ENCODE measurements at regions not wholly inside any gene's neighbourhood (a gene's known extent, or its start where the extent isn't known, plus 50 kb on each side); places are given as distances from the start of the nearest gene placed in this dataset.

- Mint-ChIP-seq H3K9me3 (ENCODE audit: low read depth) (no peaks in the 10 kb centered on the region), H3K4me3 (no peak overlapping the region), H3K27ac (no peak overlapping the region), H3K4me1 (ENCODE audit: low read depth) (no peaks in the 10 kb centered on the region), H3K36me3 (no peaks in the 10 kb centered on the region), H3K27me3 (peaks cover 1% of the 10 kb centered on the region)
Observed at GRCh38 chr21:41664881-41665765, 101.7 kb downstream of the RIPK4 start.

- H3K27ac Mint-ChIP-seq, result no peak overlapping the region
- H3K9me3 Mint-ChIP-seq (ENCODE audit: low read depth), result no peaks in the 10 kb centered on the region
- peaks cover 1% of the 10 kb centered on the region for H3K27me3 Mint-ChIP-seq
- H3K4me1 Mint-ChIP-seq (ENCODE audit: low read depth), result no peaks in the 10 kb centered on the region
- H3K36me3 Mint-ChIP-seq, result no peaks in the 10 kb centered on the region
- no peak overlapping the region for H3K4me3 Mint-ChIP-seq
Observed at GRCh38 chr21:41663805-41664788, 102.8 kb downstream of the RIPK4 start.

- Mint-ChIP-seq H3K4me1 (ENCODE audit: low read depth) (no peaks in the 10 kb centered on the region), H3K27ac (no peak overlapping the region), H3K36me3 (no peaks in the 10 kb centered on the region), H3K27me3 (peaks cover 4% of the 10 kb centered on the region), H3K4me3 (no peak overlapping the region), H3K9me3 (ENCODE audit: low read depth) (no peaks in the 10 kb centered on the region)
Observed at GRCh38 chr21:41662761-41663160, 104.1 kb downstream of the RIPK4 start.

- no peak overlapping the region for H3K27ac Mint-ChIP-seq
- H3K9me3 Mint-ChIP-seq (ENCODE audit: low read depth), result no peaks in the 10 kb centered on the region
- no peaks in the 10 kb centered on the region for H3K4me1 Mint-ChIP-seq (ENCODE audit: low read depth)
- no peaks in the 10 kb centered on the region for H3K36me3 Mint-ChIP-seq
- peaks cover 4% of the 10 kb centered on the region for H3K27me3 Mint-ChIP-seq
- no peak overlapping the region for H3K4me3 Mint-ChIP-seq
Observed at GRCh38 chr21:41662161-41662560, 104.7 kb downstream of the RIPK4 start.

GRCh38 chr21:41660748-41661147 lies 106.1 kb downstream of the RIPK4 start:
- no peaks in the 10 kb centered on the region for H3K36me3 Mint-ChIP-seq
- no peaks in the 10 kb centered on the region for H3K4me1 Mint-ChIP-seq (ENCODE audit: low read depth)
- H3K9me3 Mint-ChIP-seq (ENCODE audit: low read depth), result no peaks in the 10 kb centered on the region
- H3K4me3 Mint-ChIP-seq, result no peak overlapping the region
- H3K27ac Mint-ChIP-seq, result no peak overlapping the region
- H3K27me3 Mint-ChIP-seq, result peaks cover 4% of the 10 kb centered on the region

- no peak overlapping the region for H3K27ac Mint-ChIP-seq
- H3K9me3 Mint-ChIP-seq (ENCODE audit: low read depth), result no peaks in the 10 kb centered on the region
- H3K4me3 Mint-ChIP-seq, result no peak overlapping the region
- H3K27me3 Mint-ChIP-seq, result peaks cover 6% of the 10 kb centered on the region
- no peaks in the 10 kb centered on the region for H3K4me1 Mint-ChIP-seq (ENCODE audit: low read depth)
- no peaks in the 10 kb centered on the region for H3K36me3 Mint-ChIP-seq
Observed at GRCh38 chr21:41659791-41660560, 106.9 kb downstream of the RIPK4 start.

- no peak overlapping the region for H3K4me3 Mint-ChIP-seq
- peaks cover 6% of the 10 kb centered on the region for H3K27me3 Mint-ChIP-seq
- no peak overlapping the region for H3K27ac Mint-ChIP-seq
- H3K9me3 Mint-ChIP-seq (ENCODE audit: low read depth), result no peaks in the 10 kb centered on the region
- H3K36me3 Mint-ChIP-seq, result no peaks in the 10 kb centered on the region
- H3K4me1 Mint-ChIP-seq (ENCODE audit: low read depth), result no peaks in the 10 kb centered on the region
Observed at GRCh38 chr21:41656946-41657525, 109.8 kb downstream of the RIPK4 start.

- Mint-ChIP-seq H3K27me3 (peaks cover 4% of the 10 kb centered on the region), H3K4me3 (no peak overlapping the region), H3K36me3 (no peaks in the 10 kb centered on the region), H3K4me1 (ENCODE audit: low read depth) (no peaks in the 10 kb centered on the region), H3K27ac (no peak overlapping the region), H3K9me3 (ENCODE audit: low read depth) (no peaks in the 10 kb centered on the region)
Observed at GRCh38 chr21:41655259-41655658, 111.6 kb downstream of the RIPK4 start.

GRCh38 chr21:41653954-41654491 lies 112.8 kb downstream of the RIPK4 start:
- H3K27ac Mint-ChIP-seq, result no peak overlapping the region

GRCh38 chr21:41653243-41653953 lies 113.5 kb downstream of the RIPK4 start:
- peaks cover 2% of the 10 kb centered on the region for H3K27me3 Mint-ChIP-seq

More at GRCh38 chr21:41653954-41654491, 112.8 kb downstream of the RIPK4 start:
- Mint-ChIP-seq H3K4me1 (ENCODE audit: low read depth) (no peaks in the 10 kb centered on the region), H3K4me3 (no peak overlapping the region), H3K9me3 (ENCODE audit: low read depth) (no peaks in the 10 kb centered on the region), H3K27me3 (peaks cover 4% of the 10 kb centered on the region), H3K36me3 (no peaks in the 10 kb centered on the region)

GRCh38 chr21:41651830-41652229 lies 115.0 kb downstream of the RIPK4 start:
- H3K4me1 Mint-ChIP-seq (ENCODE audit: low read depth), result no peaks in the 10 kb centered on the region
- H3K36me3 Mint-ChIP-seq, result no peaks in the 10 kb centered on the region
- H3K9me3 Mint-ChIP-seq (ENCODE audit: low read depth), result no peaks in the 10 kb centered on the region
- no peak overlapping the region for H3K4me3 Mint-ChIP-seq
- no peak overlapping the region for H3K27ac Mint-ChIP-seq
- peaks cover 4% of the 10 kb centered on the region for H3K27me3 Mint-ChIP-seq

More at GRCh38 chr21:41653243-41653953, 113.5 kb downstream of the RIPK4 start:
- H3K27ac Mint-ChIP-seq, result no peak overlapping the region
- no peak overlapping the region for H3K4me3 Mint-ChIP-seq
- no peaks in the 10 kb centered on the region for H3K36me3 Mint-ChIP-seq
- H3K9me3 Mint-ChIP-seq (ENCODE audit: low read depth), result no peaks in the 10 kb centered on the region
- H3K4me1 Mint-ChIP-seq (ENCODE audit: low read depth), result no peaks in the 10 kb centered on the region

- H3K27me3 Mint-ChIP-seq, result peaks cover 4% of the 10 kb centered on the region
- no peak overlapping the region for H3K4me3 Mint-ChIP-seq
- no peaks in the 10 kb centered on the region for H3K9me3 Mint-ChIP-seq (ENCODE audit: low read depth)
- H3K36me3 Mint-ChIP-seq, result no peaks in the 10 kb centered on the region
- H3K27ac Mint-ChIP-seq, result no peak overlapping the region
- H3K4me1 Mint-ChIP-seq (ENCODE audit: low read depth), result no peaks in the 10 kb centered on the region
Observed at GRCh38 chr21:41651406-41651805, 115.4 kb downstream of the RIPK4 start.

- no peaks in the 10 kb centered on the region for H3K36me3 Mint-ChIP-seq
- no peaks in the 10 kb centered on the region for H3K4me1 Mint-ChIP-seq (ENCODE audit: low read depth)
- H3K4me3 Mint-ChIP-seq, result no peak overlapping the region
- H3K27me3 Mint-ChIP-seq, result peaks cover 4% of the 10 kb centered on the region
- H3K9me3 Mint-ChIP-seq (ENCODE audit: low read depth), result no peaks in the 10 kb centered on the region
- H3K27ac Mint-ChIP-seq, result no peak overlapping the region
Observed at GRCh38 chr21:41650526-41651145, 116.2 kb downstream of the RIPK4 start.
